ENCODE measurements at regions not wholly inside any gene's neighbourhood (a gene's known extent, or its start where the extent isn't known, plus 50 kb on each side); places are given as distances from the start of the nearest gene placed in this dataset.

DNA sequence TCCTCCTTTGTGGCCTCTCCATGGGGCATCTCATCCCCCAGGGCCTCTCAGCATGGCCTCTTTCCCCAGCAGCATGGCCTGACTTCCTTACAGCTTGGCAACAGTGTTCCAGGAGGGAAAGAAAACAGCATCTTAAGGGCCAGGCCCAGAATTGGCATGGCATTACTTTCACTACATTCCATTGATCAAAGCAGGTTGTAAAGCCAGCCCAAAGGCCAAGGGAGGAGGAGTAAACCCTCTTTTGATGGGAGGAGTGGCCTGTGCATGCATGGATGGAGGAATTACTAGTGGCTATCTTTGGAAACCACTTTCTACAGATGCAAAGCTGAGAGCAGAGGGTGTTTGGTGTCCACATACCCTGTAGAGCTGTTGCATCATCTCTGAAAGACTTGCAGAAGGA, 149.4 kb downstream of the AIPL1 start:
- TF ChIP-seq CTCF (conservative IDR thresholded peaks at IDR 0.05; ENCODE audit: low read length) (no peak), EZH2phosphoT487 (IDR thresholded peaks at IDR 0.05; ENCODE audit: borderline replicate concordance) (no peak)
